CD14-positive monocyte (primary cell): ENCODE measurements at regions not wholly inside any gene's neighbourhood (a gene's known extent, or its start where the extent isn't known, plus 50 kb on each side); places are given as distances from the start of the nearest gene placed in this dataset.

Experiments
- DNase-seq, 3 donors: peaks; one replicate each; pipeline ENCODE4 v3.0.0-alpha.2; 2011 to 2022
- H2AFZ ChIP-seq: 2 replicates; pipeline ENCODE4 v1.6.0; 2012; ENCODE audit warnings: mild to moderate bottlenecking, low read depth, low read length, inconsistent platforms; ENCODE audit not compliant: insufficient read depth, poor library complexity, severe bottlenecking
- H3K27ac ChIP-seq, 2 donors: 1 replicate in 1 of 2; 2 replicates in 1 of 2; pipeline ENCODE4 v1.5.1; 2012 to 2013; ENCODE audit warnings: low read length in 2 of 2, control low read depth in 1 of 2, inconsistent platforms in 1 of 2, low read depth in 1 of 2, mild to moderate bottlenecking in 1 of 2
- H3K27me3 ChIP-seq, 2 donors: one replicate each; pipeline versions ENCODE4 v1.6.0 to v1.6.1; 2011 to 2013; ENCODE audit warnings: low read length in 2 of 2; ENCODE audit not compliant: control insufficient read depth in 2 of 2, insufficient read depth in 2 of 2
- H3K36me3 ChIP-seq, 2 donors: replicated peaks in 1 of 2; 1 replicate in 1 of 2; 2 replicates in 1 of 2; pipeline versions ENCODE4 v1.5.1 to v1.6.1; 2012 to 2013; ENCODE audit warnings: low read length in 2 of 2, control low read depth in 1 of 2, inconsistent platforms in 1 of 2, mild to moderate bottlenecking in 1 of 2; ENCODE audit not compliant: insufficient read depth in 2 of 2, control insufficient read depth in 1 of 2
- H3K4me1 ChIP-seq, 2 donors: 1 replicate in 1 of 2; 2 replicates in 1 of 2; pipeline versions ENCODE4 v1.5.1 to v1.6.1; 2012 to 2013; ENCODE audit warnings: low read length in 2 of 2, control low read depth in 1 of 2, inconsistent platforms in 1 of 2, mild to moderate bottlenecking in 1 of 2, moderate library complexity in 1 of 2; ENCODE audit not compliant: insufficient read depth in 2 of 2, control insufficient read depth in 1 of 2
- H3K4me2 ChIP-seq: replicated peaks from 2 replicates; pipeline ENCODE3; 2012; ENCODE audit warnings: low read length, moderate library complexity, mild to moderate bottlenecking; ENCODE audit not compliant: poor library complexity, severe bottlenecking; ENCODE audit errors: extremely low read depth
- H3K4me3 ChIP-seq, 3 experiments: fragments of 200-600 bp in 1 of 3; sonication (generic) in 1 of 3; replicated peaks in 1 of 3; 1 replicate in 2 of 3; 2 replicates in 1 of 3; pipeline ENCODE4 v1.5.1; 2011 to 2013; ENCODE audit warnings: low read length in 3 of 3, mild to moderate bottlenecking in 3 of 3, control low read depth in 2 of 3, low read depth in 2 of 3, inconsistent platforms in 1 of 3, moderate library complexity in 1 of 3
- H3K79me2 ChIP-seq: 2 replicates; pipeline ENCODE4 v1.6.0; 2012; ENCODE audit warnings: mild to moderate bottlenecking, control low read depth, inconsistent platforms, low read length, moderate library complexity; ENCODE audit not compliant: insufficient read depth
- H3K9ac ChIP-seq: 2 replicates; pipeline ENCODE4 v1.6.0; 2017; ENCODE audit warnings: low read length, mild to moderate bottlenecking; ENCODE audit not compliant: insufficient read depth, poor library complexity, severe bottlenecking
- H3K9me3 ChIP-seq, 2 donors: replicated peaks in 1 of 2; 1 replicate in 1 of 2; 2 replicates in 1 of 2; pipeline versions ENCODE4 v1.5.1 to v1.6.1; 2012 to 2013; ENCODE audit warnings: low read length in 2 of 2, control low read depth in 1 of 2; ENCODE audit not compliant: control insufficient read depth in 1 of 2, insufficient read depth in 1 of 2
- H4K20me1 ChIP-seq: 2 replicates; pipeline ENCODE4 v1.6.0; 2012; ENCODE audit warnings: mild to moderate bottlenecking, low read length, control low read depth, moderate library complexity; ENCODE audit not compliant: insufficient read depth
- H3K27ac Mint-ChIP-seq, 7 donors: one replicate each; pipeline ENCODE4 v1.8.0; 2020; ENCODE audit warnings: mild to moderate bottlenecking in 7 of 7, mixed read lengths in 7 of 7, moderate library complexity in 6 of 7, inconsistent platforms in 2 of 7
- H3K27me3 Mint-ChIP-seq, 3 donors: one replicate each; pipeline ENCODE4 v1.8.0; 2021 to 2022; ENCODE audit warnings: low read depth in 3 of 3, mild to moderate bottlenecking in 3 of 3, mixed read lengths in 3 of 3, moderate library complexity in 3 of 3, inconsistent platforms in 1 of 3
- H3K36me3 Mint-ChIP-seq, 2 donors: one replicate each; pipeline ENCODE4 v1.8.0; 2020; ENCODE audit warnings: mixed read lengths in 2 of 2, inconsistent platforms in 1 of 2, mild to moderate bottlenecking in 1 of 2
- H3K4me1 Mint-ChIP-seq: one replicate; pipeline ENCODE4 v1.8.0; 2020; ENCODE audit warnings: mild to moderate bottlenecking, mixed read lengths
- H3K4me3 Mint-ChIP-seq, 2 donors: one replicate each; pipeline ENCODE4 v1.8.0; 2020; ENCODE audit warnings: mild to moderate bottlenecking in 2 of 2, mixed read lengths in 2 of 2, moderate library complexity in 1 of 2
- H3K9me3 Mint-ChIP-seq, 7 donors: one replicate each; pipeline ENCODE4 v1.8.0; 2020 to 2022; ENCODE audit warnings: mixed read lengths in 7 of 7, mild to moderate bottlenecking in 6 of 7, moderate library complexity in 6 of 7, inconsistent platforms in 2 of 7
- WGBS: methylation state at CpG from one replicate; pipeline ENCODE4 v1.1.5; 2013; ENCODE audit warnings: missing lambda C conversion rate; ENCODE audit not compliant: insufficient coverage; 5-methylcytosine and 5-hydroxymethylcytosine counted together
- intact Hi-C, 2 donors: fragments of 100-400 bp; cut with micrococcal nuclease; formaldehyde crosslinking; loops; one replicate each; pipeline versions ENCODE4 v1.15.0 to v1.15.1; 2023
- TF ChIP-seq, protein P1 (sequence below): fragments of 200-600 bp; IDR thresholded peaks from one replicate; pipeline ENCODE4 v1.8.0; 2022; ENCODE audit warnings: antibody characterized with exemption, mild to moderate bottlenecking

DNA sequence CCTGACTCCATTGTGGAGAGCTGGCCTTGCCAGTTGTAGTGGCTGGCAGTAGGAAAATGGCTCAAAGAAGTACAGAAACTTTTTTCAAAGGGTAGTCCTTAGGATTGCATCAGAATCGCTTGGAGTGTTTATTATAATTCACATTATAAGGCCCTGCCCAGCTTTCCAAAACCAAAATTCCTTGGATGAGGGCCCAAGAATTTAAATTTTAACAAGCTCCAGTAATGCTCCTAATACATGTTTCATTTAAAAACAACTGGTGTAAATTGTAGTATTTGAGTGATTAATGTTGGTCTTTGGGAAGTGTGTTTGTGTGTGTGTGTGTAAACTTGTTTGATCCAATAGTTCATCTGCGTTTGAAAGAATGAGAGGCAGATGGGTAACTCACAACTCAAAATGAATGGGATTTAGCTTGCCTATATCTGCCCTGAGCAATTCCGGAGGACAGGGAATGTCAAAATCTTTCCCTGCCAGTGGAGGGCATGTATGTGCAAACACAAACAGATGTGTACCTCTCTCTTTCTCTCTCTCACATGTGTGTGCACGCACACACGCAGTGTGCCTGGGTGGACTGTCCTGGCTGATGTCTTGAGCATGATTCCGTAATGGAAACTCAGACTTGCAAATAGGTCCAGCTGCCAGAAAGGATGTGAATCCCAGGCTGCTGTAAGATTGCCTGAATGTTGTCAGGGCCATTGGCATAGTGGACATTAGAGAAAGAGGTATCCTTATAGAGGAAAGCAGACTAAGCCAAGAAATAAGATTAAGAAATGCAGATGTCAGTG is 293.1 kb downstream of the LMX1A start:
- H3K36me3 ChIP-seq: no peaks in the 10 kb centered on the region
- no peaks in the 10 kb centered on the region for H3K79me2 ChIP-seq
- no peak for DNase-seq
- Mint-ChIP-seq H3K9me3 (peaks cover 0 to 5% (median 1%) of the 10 kb centered on the region in 7 donors), H3K4me1 (no peaks in the 10 kb centered on the region), H3K4me3 (no peak overlapping the region), H3K27ac (no peak overlapping the region), H3K27me3 (peaks cover 0 to 5% (median 1%) of the 10 kb centered on the region in 3 donors), H3K36me3 (no peaks in the 10 kb centered on the region)
- no peak overlapping the region for H2AFZ ChIP-seq
- H4K20me1 ChIP-seq: no peaks in the 10 kb centered on the region
- H3K4me3 ChIP-seq: no peak overlapping the region
- H3K4me1 ChIP-seq: no peaks in the 10 kb centered on the region
- H3K27ac ChIP-seq: no peak overlapping the region
- no peak overlapping the region for H3K9ac ChIP-seq
- no peak overlapping the region for H3K4me2 ChIP-seq
- WGBS: 36% methylated on average over 2 of the region's 6 CpGs
- H3K27me3 ChIP-seq: no peaks in the 10 kb centered on the region
- TF ChIP-seq, protein P1, sequence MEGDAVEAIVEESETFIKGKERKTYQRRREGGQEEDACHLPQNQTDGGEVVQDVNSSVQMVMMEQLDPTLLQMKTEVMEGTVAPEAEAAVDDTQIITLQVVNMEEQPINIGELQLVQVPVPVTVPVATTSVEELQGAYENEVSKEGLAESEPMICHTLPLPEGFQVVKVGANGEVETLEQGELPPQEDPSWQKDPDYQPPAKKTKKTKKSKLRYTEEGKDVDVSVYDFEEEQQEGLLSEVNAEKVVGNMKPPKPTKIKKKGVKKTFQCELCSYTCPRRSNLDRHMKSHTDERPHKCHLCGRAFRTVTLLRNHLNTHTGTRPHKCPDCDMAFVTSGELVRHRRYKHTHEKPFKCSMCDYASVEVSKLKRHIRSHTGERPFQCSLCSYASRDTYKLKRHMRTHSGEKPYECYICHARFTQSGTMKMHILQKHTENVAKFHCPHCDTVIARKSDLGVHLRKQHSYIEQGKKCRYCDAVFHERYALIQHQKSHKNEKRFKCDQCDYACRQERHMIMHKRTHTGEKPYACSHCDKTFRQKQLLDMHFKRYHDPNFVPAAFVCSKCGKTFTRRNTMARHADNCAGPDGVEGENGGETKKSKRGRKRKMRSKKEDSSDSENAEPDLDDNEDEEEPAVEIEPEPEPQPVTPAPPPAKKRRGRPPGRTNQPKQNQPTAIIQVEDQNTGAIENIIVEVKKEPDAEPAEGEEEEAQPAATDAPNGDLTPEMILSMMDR: no peak
- intact Hi-C loops: no loop called here
- no peaks in the 10 kb centered on the region for H3K9me3 ChIP-seq

DNA sequence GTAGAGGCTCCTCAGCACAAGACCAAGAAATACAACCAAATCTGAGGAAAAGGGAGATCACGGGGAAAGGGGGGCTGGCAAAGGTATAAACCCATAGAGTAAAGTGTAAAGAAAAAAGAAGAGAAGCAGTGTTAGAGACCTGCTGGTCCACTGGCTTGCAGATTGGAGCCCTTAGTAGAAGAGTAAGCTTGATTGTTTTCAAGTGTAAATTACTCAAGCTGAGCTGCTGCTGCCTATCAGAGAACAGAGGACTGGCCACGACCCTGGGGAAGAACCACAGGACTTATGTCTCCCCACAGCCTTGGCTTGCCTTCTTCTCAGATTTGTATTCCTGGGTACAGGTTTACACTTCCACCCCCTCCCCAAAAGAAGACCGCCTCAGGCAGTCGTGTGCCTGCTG is 294.2 kb downstream of the LMX1A start:
- peaks cover 0 to 6% (median 1%) of the 10 kb centered on the region in 3 donors for H3K27me3 Mint-ChIP-seq
- no peak overlapping the region for H3K27ac Mint-ChIP-seq

More for the DNA sequence above, 294.2 kb downstream of the LMX1A start:
- Mint-ChIP-seq H3K4me1 (no peaks in the 10 kb centered on the region), H3K4me3 (no peak overlapping the region), H3K36me3 (no peaks in the 10 kb centered on the region), H3K9me3 (peaks cover 0 to 5% (median 2%) of the 10 kb centered on the region in 7 donors)
- Histone ChIP-seq H3K27me3 (no peaks in the 10 kb centered on the region), H3K79me2 (no peaks in the 10 kb centered on the region), H3K4me2 (no peak overlapping the region), H2AFZ (no peak overlapping the region), H3K36me3 (no peaks in the 10 kb centered on the region), H3K27ac (no peak overlapping the region), H3K9ac (no peak overlapping the region), H3K4me3 (no peak overlapping the region), H3K9me3 (no peaks in the 10 kb centered on the region), H3K4me1 (no peaks in the 10 kb centered on the region), H4K20me1 (no peaks in the 10 kb centered on the region)
- WGBS: 86% methylated on average over 2 of the region's 4 CpGs
- TF ChIP-seq, protein P1: no peak
- no peak for DNase-seq
- intact Hi-C loops: no loop called here
